ENCODE measurements at regions not wholly inside any gene's neighbourhood (a gene's known extent, or its start where the extent isn't known, plus 50 kb on each side); places are given as distances from the start of the nearest gene placed in this dataset.

DNA sequence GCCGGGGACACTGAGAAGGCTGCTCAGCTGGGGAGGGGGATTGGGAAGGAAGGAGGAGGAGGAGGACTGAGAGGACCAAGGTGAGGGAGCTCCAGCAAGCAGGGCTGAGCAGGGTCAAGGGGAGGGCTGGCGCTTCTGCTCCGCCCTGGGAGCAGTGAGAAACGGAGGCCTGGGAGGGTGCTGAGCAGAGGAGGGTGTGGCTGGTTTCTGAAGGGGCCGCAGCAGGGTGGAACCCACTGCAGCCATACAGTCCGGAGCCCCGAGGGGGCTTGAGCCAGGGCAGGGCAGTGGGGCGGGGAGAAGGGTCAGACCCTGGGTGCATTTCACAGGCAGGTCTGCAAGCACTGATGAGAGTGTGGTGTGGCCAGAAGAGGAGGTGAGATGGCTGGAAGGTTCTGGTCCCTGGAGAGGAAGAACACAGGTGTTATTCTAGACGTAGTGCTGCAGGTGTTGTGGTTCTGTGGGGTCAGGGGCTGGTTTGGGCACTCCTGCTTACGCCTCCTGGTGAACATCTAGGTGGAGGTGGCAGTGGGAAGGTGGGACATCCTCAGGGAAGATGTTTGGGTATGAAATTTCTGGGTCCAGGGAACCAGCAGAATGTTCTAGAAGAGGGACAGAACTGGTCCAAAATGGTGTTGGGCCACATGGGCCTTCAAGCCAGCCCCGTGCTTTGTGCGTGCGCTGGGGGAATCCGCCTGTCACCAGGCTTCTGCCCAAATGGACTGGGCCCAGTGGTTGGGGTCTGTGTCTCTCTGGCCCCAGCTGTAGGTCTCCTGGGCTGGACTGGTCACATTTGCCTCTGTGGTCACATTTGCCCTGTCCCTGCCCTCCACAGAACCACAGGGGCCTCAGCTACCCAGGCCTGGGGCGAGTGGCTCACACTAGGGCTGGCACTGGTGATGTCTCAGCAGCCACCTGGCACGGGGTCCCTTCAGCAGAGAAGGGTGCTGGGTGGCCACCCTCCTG, 714.7 kb downstream of the BRD1 start:
- DNase-seq: no peak

GRCh38 chr22:49112176-49112575, 715.5 kb downstream of the BRD1 start:
- DNase-seq: no peak

DNA sequence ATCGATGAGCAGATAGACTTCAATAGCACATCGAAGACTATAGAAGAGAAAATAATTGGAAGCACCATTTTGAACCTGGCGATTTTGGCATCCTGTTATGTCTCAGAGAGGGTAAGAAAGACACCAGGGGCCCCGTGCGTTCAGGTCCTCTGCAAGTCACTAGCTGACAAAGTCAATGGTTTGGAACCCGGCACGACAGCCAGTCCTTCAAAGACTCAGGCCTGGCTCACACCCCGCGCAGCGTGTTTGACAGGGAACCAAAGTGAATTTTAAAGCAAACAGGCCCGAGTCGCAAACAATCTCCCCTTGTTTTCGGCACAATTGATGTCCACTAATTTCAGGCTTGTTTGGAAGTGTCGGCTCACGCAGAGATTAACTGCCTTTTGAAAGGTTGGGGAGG, 716.6 kb downstream of the BRD1 start:
- DNase-seq: no peak

DNA sequence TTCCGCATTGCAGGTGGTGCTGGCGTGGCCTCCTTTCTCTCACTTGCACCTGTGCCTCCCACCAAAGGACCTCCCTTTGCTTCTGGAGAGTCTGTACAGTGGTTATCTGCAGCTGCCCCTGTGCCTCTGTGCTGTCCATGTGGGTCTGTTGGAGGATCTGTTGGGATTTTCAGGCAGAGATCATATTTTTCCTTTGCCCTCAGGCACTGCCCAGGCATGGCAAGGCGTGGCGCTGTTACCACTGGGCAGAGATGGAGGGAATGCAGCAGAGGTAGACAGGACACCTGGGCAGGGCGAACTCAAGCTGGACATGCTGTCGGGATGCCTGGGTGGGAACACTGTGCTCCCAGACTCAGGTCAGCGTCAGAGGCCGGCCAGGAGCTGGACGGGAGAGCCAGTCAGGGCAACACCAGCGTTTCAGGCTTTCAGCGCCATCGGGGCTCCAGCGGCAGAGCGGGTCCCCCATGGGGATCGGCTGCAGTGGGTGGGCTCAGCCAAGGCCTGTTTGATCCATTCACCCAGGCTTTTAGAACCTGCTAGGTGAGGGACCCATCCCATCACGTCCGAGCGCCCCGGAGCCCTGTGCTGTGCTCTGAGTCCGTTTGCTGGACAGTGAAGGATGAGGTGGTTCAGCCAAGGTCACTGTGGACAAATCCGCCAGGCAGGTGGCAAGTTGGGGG, 718.9 kb downstream of the BRD1 start:
- DNase-seq: no peak

DNA sequence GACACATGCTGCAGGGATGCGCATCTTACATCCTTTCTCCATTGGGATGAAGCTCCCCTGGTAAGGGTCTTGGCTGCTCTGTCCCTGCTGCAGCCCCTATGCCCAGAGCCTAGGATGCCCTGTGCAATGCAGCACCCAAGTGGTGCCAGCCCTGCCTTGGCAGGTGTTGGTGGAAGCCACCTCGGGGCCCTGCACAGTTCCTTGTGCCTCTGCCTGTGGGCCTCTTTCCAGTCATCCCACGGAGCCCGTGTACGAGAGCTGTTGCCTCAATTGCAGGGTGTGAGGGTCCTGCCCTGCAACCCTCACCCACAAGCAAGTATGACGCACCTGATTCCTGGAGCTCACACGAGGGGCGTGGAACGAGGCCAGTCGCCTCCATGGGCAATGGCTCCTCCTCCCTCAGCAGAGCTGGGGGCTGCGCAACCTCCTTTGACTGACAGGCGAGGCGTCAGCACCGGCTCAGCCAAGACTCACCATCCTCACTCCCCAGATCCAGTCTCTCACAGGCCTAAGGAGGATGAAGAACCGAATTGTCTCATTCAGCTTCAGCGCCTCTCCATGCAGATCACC, 719.6 kb downstream of the BRD1 start:
- no peak for DNase-seq

GRCh38 chr22:49107561-49107960, 720.1 kb downstream of the BRD1 start:
- DNase-seq: no peak

DNA sequence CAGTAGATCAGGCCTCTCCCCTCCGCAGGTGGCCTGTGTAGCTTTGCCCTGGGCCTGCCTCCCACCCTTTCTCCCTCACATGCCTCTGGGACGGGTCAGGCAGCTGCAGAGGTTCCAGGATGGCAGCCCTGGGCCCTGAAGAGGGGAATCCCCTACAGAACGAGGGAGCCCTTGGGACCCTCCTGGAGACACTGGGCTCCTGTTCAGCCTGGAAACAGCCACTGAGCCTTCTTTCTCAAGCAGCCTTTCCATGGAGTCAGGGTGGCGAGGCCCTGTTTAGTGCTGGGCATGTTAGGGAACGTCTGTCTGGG, 720.9 kb downstream of the BRD1 start:
- no peak for DNase-seq

DNA sequence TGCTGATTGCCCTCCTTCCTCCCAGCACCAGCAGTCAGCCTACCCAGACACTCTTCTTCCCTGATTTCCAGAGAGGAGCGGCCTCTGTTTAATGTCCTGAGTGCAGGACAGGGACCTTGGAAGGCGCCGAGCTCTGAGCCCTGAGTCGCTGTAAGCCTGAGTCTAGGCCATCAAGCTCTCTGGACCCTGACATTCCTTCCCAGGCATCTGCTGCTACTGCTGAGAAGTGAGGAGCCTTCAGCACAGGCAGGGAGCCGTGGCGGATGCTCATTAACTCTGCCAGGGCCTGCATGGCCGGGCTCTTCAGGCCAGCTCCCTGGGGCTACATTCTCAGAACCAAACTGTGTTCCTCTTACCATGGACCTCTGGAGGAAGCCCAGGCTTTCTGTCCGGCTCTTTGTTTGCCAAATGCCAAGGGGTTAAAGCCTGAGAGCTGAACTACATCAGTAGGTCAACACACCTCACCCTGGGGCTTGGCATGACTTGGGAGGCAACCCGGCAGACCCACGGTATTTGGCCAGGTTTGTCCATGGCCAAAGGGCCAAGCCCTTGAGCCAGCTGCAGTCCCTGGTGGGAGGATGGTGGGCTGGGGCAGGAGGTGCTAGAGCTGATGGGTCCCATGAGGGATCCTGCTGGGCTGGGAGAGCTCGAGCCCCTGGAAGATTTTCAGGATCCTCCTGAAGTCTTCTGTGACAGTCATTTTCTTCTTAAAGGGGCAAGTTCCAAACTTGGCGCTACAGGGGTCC, 721.4 kb downstream of the BRD1 start:
- DNase-seq: no peak

DNA sequence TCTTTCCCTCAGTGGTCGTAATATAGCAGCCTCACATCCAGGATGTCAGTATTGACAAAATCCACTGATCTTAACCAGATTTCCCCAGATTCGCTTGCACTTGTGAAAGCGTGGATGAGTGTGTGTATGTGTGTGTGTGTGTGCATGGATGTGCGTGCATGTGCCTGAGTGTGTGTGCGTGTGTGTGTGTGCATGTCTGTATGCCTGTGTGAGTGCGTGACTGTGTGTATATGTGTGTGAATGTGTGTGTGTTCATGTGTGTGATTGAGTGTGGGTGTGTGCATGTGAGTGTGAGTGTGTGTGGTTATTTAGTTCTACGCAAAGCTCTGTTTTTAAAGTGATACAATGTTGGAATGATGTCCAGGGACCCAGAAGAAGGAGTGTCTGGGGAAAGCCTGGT, 723.2 kb downstream of the BRD1 start:
- DNase-seq: no peak

DNA sequence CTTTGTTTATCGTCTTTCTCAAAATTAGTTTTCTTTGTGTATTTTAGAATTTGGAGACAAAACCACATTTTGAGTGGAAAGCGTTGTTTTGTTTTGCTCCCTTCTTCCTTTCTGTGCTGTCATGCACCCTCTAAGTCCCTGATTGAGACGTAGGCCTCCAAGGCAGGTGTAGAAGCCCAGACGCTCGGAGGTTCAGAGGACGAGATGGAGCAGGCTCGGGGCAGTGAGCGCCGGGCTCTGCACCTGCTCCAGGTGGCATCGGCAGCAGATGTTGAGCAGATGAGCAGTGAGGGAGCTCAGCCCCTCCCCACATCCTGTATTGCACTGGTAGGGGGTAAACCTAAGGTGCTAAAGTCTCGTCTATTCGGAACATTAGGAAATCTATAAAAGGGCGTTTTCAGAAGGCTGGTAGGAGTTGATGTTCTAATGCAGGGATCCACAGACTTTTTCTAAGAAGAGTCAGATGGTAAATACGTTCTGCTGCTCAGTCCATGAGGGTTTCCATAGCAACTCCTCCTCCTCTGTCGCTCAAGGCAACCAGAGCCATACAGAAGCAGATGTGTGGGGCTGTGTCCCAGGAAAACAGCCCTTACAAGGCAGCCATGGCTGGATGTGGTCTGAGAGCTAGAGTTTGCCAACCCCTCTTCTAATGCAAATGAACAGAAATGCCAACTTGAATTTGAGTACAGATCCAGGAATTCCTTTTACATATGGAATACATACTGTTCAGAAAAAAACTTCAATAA, 724.2 kb downstream of the BRD1 start:
- DNase-seq: no peak

DNA sequence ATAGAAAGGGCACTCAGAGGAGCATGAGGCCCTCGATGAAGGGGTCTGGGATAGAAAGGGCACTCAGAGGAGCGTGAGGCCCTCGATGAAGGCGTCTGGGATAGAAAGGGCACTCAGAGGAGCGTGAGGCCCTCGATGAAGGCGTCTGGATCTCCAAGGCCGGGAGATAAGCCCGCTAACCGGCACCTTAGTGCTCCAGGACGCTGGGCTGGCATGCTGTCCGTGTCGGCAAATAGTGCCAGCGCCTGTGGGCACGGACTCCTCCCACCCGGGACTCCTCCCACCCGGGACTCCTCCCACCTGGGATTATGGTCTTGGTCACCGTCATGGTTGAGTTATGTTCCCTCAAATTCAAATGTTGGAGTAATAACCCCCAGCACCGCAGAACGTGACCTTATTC, 725.3 kb downstream of the BRD1 start:
- no peak for DNase-seq

- DNase-seq: no peak
Measured at GRCh38 chr22:49101873-49102272, 725.8 kb downstream of the BRD1 start.

DNA sequence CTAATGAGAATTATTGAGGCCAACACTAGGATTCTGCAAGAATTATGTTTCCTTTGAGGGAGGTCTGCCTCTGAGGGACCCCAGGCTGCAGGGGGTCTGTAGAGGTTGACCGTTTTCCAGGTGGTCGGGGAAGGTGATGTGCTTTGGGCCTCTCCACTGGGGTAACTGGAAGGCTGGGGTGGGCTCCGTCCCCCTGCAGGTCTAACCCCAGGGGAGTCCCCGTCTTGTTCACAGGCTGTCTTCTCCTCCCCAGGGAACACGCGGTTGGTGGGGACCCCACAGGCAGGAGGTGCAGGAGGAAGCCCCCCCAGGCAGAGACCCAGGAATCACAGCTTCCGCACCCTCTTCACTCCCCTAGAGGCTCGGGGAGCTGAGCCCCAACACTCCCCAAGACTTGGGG, 726.4 kb downstream of the BRD1 start:
- no peak for DNase-seq

DNA sequence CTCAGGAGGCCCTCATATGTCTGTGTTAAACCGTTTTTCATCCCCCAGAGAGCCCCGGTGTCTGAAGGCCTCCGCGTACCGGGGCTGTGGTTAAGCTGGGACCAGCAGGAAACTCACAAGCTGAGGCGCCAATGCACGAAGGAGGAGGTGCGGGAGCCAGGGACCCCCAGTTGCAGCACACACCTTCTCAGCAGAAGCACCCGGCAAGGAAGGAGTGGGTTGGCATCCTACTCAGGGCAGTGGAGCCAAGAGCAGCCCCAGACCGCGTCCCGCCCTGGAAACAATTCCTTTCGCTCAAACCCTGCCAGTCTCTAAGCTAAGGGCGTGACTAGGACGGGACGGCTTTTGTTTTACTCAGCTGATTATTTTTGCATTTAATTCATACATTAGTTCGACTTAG, 726.9 kb downstream of the BRD1 start:
- DNase-seq: no peak

- no peak for DNase-seq
Measured at GRCh38 chr22:49100316-49100715, 727.4 kb downstream of the BRD1 start.

GRCh38 chr22:49099496-49100124, 728.1 kb downstream of the BRD1 start:
- DNase-seq: no peak

GRCh38 chr22:49099089-49099488, 728.6 kb downstream of the BRD1 start:
- no peak for DNase-seq

DNA sequence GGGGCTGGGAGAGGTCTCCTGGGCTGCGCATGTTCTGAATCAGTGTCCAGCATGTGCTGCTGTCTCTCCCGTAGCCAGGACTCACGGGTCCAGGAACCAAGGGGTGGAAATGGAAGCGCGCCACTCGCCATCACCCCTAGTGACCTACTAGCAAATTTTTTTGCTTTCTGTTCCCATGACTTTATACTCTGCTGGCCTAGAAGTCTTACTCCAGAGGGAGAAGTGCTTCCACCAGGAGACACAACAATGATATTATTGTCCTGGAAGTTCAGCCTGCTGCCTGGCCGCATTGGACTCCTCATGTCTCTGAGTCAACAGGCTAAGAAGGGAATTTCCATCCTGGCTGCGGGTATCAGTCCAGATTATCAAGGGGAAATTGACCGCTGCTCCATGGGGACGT, 729.7 kb downstream of the BRD1 start:
- DNase-seq: no peak

DNA sequence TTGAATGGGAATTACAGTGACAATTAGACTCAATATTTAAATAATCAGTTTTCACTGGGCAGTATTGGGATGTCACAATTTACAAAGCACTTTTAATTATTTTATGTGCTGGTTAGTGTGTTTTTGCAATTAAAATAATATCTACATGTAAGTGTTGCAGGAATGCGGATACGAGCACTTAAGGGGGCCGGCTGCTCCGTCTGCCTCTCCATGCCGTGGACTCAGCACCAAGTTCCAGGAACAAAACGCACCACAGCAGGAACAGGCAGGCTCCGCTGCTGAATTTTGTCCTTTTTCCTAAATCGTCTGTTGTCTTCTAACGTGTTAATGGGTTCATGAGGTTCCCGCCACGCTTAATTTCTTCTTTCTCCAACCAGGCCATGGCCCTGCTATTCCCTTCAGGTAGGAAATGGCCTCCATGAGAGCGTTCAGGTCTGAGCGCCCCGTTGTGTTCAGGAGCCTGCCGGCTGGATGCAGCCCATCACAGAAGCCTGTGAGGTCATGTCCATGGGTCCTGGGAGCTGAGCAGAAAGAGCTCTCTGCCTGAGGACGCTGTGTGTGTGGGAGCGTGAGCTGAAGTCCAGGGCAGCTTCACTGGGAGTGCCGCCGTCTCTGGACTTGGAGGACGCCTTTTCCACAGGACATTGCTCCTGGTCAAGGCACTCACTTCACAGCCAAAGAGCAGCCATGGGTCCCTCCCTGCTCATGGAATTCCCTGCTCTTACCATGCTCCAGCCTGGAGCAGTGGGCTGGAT, 730.3 kb downstream of the BRD1 start:
- no peak for DNase-seq

GRCh38 chr22:49096476-49096875, 731.2 kb downstream of the BRD1 start:
- DNase-seq: no peak

DNA sequence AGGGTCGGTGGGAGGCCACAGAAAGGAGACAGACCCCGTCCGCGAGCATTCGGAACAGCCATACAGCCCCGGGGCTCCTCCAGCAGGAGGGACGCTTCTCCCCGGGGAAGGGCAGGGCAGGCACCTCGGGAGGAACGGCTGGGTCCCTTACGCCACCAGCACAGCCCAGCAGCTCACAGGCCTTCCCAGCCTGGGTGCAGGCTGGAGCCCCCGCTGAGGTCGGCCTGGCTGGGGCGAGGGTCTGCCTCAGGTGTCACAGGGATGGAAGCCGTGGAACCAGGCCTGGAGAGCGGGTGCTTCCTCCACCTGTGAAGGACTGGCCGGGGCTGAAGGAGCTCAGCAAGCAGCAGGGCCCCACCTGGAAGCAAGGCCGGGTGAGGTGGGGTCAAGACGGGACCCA, 732.3 kb downstream of the BRD1 start:
- no peak for DNase-seq
